ENCODE measurements at regions not wholly inside any gene's neighbourhood (a gene's known extent, or its start where the extent isn't known, plus 50 kb on each side); places are given as distances from the start of the nearest gene placed in this dataset.

DNA sequence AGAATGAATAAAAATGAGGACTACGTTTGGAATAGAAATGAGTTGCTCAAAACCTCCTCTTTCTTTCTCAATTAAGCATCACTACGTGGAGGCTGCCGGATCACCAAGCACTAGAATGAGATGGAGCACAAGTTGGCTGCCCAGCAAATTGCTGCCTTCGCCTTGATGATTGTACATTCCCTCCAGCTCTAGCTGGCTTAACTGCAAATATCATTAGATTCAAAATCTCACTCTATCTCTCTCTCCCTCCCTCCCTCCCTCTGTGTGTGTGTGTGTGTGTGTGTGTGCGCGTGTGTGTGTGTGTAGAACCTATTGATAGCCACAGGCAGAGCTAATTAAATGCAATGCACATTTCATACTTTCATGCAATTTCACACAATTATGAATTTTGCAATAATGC is 310.7 kb upstream of the CDH4 start:
- Histone ChIP-seq H2AFZ (replicated peaks; ENCODE audit: low read length, poor library complexity) (no peak overlapping the region), H3K9me1 (ENCODE audit: insufficient read depth, low read length) (no peaks in the 10 kb centered on the region), H3K14ac (replicated peaks; ENCODE audit: low read depth, low read length) (no peak overlapping the region), H4K5ac (ENCODE audit: low read depth, low read length) (no peak overlapping the region), H2BK15ac (ENCODE audit: low read depth, low read length) (no peak overlapping the region), H3K4me3 (ENCODE audit: insufficient read depth, low read depth, low read length) (no peak overlapping the region), H3K36me3 (ENCODE audit: control insufficient read depth, insufficient read depth, low read length) (no peaks in the 10 kb centered on the region), H2BK120ac (ENCODE audit: low read depth, low read length) (no peak overlapping the region), H3K4ac (ENCODE audit: low read depth, low read length) (no peak overlapping the region), H3K56ac (ENCODE audit: extremely low read depth, insufficient read depth, low read length) (no peak overlapping the region), H3K27me3 (ENCODE audit: control insufficient read depth, insufficient read depth, low read length) (no peaks in the 10 kb centered on the region), H2BK20ac (ENCODE audit: low read depth, low read length) (no peak overlapping the region), H3K27ac (ENCODE audit: insufficient read depth, low read length) (no peak overlapping the region), H3K9me3 (ENCODE audit: control insufficient read depth, insufficient read depth, low read length) (peaks cover 8% of the 10 kb centered on the region; the same call in 1 of the 2 replicates), H3K23ac (ENCODE audit: low read depth, low read length) (no peak overlapping the region), H3K18ac (ENCODE audit: low read depth, low read length) (no peak overlapping the region), H3K4me2 (ENCODE audit: low read depth, low read length) (no peak overlapping the region), H4K8ac (ENCODE audit: low read depth in 2 of 2, low read length in 2 of 2) (no peak overlapping the region), H2AK5ac (ENCODE audit: low read depth, low read length) (no peak overlapping the region), H3K79me1 (ENCODE audit: low read depth in 1 of 2, low read length in 2 of 2) (no peaks in the 10 kb centered on the region), H3K4me1 (ENCODE audit: control insufficient read depth, insufficient read depth, low read length) (no peaks in the 10 kb centered on the region), H3K9ac (ENCODE audit: low read depth, low read length) (no peak overlapping the region), H4K91ac (ENCODE audit: insufficient read depth, low read depth, low read length) (no peak overlapping the region), H2AK9ac (replicated peaks; ENCODE audit: low read depth, low read length, poor library complexity) (no peak overlapping the region), H4K20me1 (ENCODE audit: insufficient read depth, low read length) (no peaks in the 10 kb centered on the region), H2BK5ac (ENCODE audit: low read depth, low read length, poor library complexity, severe bottlenecking) (no peak overlapping the region)
- TF ChIP-seq FOS (IDR thresholded peaks at IDR 0.05; ENCODE audit: low read depth, low read length) (no peak), POLR2A (IDR thresholded peaks at IDR 0.05; ENCODE audit: low read depth, low read length) (no peak), CEBPB (IDR thresholded peaks at IDR 0.05; ENCODE audit: low read depth, low read length) (no peak), RFX5 (IDR thresholded peaks at IDR 0.05; ENCODE audit: low read depth, low read length) (no peak), BHLHE40 (IDR thresholded peaks at IDR 0.05; ENCODE audit: low read depth, low read length) (no peak), NFE2L2 (IDR thresholded peaks at IDR 0.05; ENCODE audit: low read depth, low read length) (no peak)
- TF ChIP-seq, protein P1, sequence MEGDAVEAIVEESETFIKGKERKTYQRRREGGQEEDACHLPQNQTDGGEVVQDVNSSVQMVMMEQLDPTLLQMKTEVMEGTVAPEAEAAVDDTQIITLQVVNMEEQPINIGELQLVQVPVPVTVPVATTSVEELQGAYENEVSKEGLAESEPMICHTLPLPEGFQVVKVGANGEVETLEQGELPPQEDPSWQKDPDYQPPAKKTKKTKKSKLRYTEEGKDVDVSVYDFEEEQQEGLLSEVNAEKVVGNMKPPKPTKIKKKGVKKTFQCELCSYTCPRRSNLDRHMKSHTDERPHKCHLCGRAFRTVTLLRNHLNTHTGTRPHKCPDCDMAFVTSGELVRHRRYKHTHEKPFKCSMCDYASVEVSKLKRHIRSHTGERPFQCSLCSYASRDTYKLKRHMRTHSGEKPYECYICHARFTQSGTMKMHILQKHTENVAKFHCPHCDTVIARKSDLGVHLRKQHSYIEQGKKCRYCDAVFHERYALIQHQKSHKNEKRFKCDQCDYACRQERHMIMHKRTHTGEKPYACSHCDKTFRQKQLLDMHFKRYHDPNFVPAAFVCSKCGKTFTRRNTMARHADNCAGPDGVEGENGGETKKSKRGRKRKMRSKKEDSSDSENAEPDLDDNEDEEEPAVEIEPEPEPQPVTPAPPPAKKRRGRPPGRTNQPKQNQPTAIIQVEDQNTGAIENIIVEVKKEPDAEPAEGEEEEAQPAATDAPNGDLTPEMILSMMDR (conservative IDR thresholded peaks at IDR 0.05; ENCODE audit: low read depth, low read length): no peak
- dilution Hi-C loops (cut with HindIII; ENCODE audit: low sequenced_read_pairs, unreplicated experiment): no loop called here
- no TSS peak for BruUV-seq (replicated peaks)
- in situ Hi-C loops (cut with MboI; ENCODE audit: low sequenced_read_pairs): no loop called here
- intact Hi-C loops (cut with micrococcal nuclease): no loop called here
- DNase-seq: no peak
- POLR2A ChIA-PET (ENCODE audit: unreplicated experiment): no interaction called here
- no peak for ATAC-seq (ENCODE audit: low read depth)
- CTCF ChIA-PET: no interaction called here
- WGBS, 2 experiments (ENCODE audit: extremely low coverage in 2 of 2, insufficient read length in 1 of 2): no CpG with 5 or more reads among the region's 6 CpGs
